BLaER1 treated with 17β-estradiol and CSF1 and Interleukin-3, amounts not matched to agents 10 nM and 100 nM (cell line): ENCODE measurements at regions not wholly inside any gene's neighbourhood (a gene's known extent, or its start where the extent isn't known, plus 50 kb on each side); places are given as distances from the start of the nearest gene placed in this dataset.
A peak's percentile ranks its signal among the peaks of the same experiment; 100 is the strongest.

Experiments
- H3K27ac ChIP-seq, 11 experiments: shearing (Covaris generic); formaldehyde crosslinking; 2 replicates each; pipeline ENCODE4 v1.8.1; 2022
- H3K27me3 ChIP-seq, 11 experiments: shearing (Covaris generic); formaldehyde crosslinking; 2 replicates each; pipeline ENCODE4 v1.8.1; 2022
- H3K36me3 ChIP-seq, 11 experiments: shearing (Covaris generic); formaldehyde crosslinking; 2 replicates each; pipeline ENCODE4 v1.8.1; 2022
- H3K4me1 ChIP-seq, 10 experiments: shearing (Covaris generic); formaldehyde crosslinking; 2 replicates each; pipeline ENCODE4 v1.8.1; 2022
- H3K4me2 ChIP-seq, 11 experiments: shearing (Covaris generic); formaldehyde crosslinking; 2 replicates each; pipeline ENCODE4 v1.8.1; 2022
- H3K4me3 ChIP-seq, 10 experiments: shearing (Covaris generic); formaldehyde crosslinking; 2 replicates each; pipeline ENCODE4 v1.8.1; 2022
- H3K9ac ChIP-seq, 11 experiments: shearing (Covaris generic); formaldehyde crosslinking; 2 replicates each; pipeline ENCODE4 v1.8.1; 2022
- H3K9me3 ChIP-seq, 11 experiments: shearing (Covaris generic); formaldehyde crosslinking; replicated peaks in 1 of 11; 2 replicates each; pipeline ENCODE4 v1.8.1; 2022
- H4K20me1 ChIP-seq, 11 experiments: shearing (Covaris generic); formaldehyde crosslinking; 2 replicates each; pipeline ENCODE4 v1.8.1; 2022
- Cebpa-rat ChIP-seq, 11 experiments: shearing (Covaris generic); IDR thresholded peaks; 2 replicates each; pipeline ENCODE4 v1.8.1; 2022

DNA sequence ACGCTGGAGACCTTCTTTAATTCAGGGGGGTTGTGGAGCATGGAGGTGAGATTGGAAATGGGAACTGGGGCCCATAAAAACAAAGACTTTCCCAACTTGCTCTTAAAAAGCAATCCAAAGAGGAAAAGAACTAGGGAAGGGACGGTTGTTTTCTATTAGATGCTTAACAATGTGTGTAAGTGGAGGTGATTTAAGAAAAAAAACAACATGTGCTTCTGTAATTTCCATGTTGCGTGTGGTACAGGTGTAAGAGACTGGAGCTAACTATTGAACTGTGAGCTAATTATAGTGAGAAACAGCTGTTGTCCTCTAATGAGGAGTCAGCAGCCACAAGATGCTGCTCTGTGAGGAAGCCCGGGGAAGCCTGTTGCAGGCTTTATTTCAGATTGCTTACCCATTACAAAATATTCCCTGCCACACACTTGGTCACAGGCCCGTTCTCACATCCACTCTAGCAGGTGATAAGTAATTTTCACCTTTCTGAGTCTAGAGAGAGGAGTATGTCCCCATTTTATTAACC, 280.6 kb upstream of the PARD3B start:
- H3K36me3 ChIP-seq = no peaks in the 10 kb centered on the region
- peaks cover 0 to 13% (median 8%) of the 10 kb centered on the region in 10 experiments; a peak in 12 of 20 replicates for H3K4me1 ChIP-seq
- H3K9ac ChIP-seq = no peak overlapping the region
- H3K27ac ChIP-seq = no peak overlapping the region
- H3K27me3 ChIP-seq = no peaks in the 10 kb centered on the region
- no peaks in the 10 kb centered on the region for H4K20me1 ChIP-seq
- H3K4me2 ChIP-seq = peak overlapping the region in 7 of 11 experiments; percentile 9 to 54 (median 34); a peak in 12 of 22 replicates
- no peak overlapping the region for H3K4me3 ChIP-seq
- peaks cover 0 to 2% (median 0%) of the 10 kb centered on the region in 11 experiments; a peak in 1 of 22 replicates for H3K9me3 ChIP-seq
- TF ChIP-seq Cebpa-rat (IDR thresholded peaks at IDR 0.05) = no peak

DNA sequence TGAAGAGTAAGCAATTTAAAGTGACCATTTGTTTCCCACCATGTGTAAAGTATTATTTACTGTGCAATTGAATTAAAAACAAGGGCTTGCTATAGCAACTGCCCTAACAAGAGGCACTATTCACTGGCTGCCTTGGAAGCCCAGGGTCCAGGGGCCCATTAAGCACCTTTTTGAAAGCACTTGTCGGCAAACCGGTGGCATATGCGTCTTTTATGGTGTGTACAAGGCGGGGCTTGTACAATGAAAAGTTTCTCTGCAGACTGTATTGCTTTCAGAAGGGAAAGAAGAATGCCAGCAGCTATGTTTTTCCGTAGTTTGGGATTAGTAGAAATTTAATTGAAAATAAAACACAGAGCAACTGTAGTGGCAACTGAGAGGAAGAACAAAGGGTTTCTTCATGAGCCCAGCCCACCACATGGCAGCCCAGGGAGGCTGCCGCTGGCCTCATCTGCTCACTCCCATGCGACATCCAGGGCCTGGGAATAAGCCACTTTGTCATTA, 279.5 kb upstream of the PARD3B start:
- Histone ChIP-seq H3K4me2 (no peak overlapping the region), H3K4me1 (peaks cover 0 to 13% (median 8%) of the 10 kb centered on the region in 10 experiments; a peak in 12 of 20 replicates), H4K20me1 (no peaks in the 10 kb centered on the region), H3K9me3 (peaks cover 0 to 12% (median 4%) of the 10 kb centered on the region in 11 experiments; a peak in 7 of 22 replicates), H3K27ac (no peak overlapping the region), H3K27me3 (no peaks in the 10 kb centered on the region), H3K36me3 (no peaks in the 10 kb centered on the region), H3K9ac (no peak overlapping the region), H3K4me3 (no peak overlapping the region)
- TF ChIP-seq Cebpa-rat (IDR thresholded peaks at IDR 0.05) = no peak

DNA sequence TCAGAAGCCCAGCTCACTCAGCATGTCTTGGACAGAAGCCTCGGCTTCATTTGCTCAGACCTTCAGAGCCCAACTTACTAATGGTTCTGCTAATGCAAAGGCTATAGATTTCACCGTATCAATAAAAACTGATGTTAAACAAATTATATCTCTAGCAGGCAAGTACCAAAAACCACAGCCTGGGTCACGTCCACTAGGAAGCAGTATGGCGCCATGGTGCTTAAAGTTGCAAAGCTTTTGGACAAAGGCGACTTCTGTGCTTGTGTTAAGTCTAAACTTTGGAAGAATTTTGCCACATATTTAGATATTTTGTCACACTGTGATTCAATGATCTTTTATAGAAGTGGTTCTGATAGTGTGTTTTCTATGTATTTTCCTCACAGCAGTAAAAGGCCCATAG, 276.8 kb upstream of the PARD3B start:
- Histone ChIP-seq H3K4me2 (no peak overlapping the region), H3K27ac (no peak overlapping the region), H3K4me3 (no peak overlapping the region), H3K9me3 (peaks cover 0 to 16% (median 8%) of the 10 kb centered on the region in 11 experiments; a peak in 8 of 22 replicates), H3K27me3 (no peaks in the 10 kb centered on the region), H3K9ac (no peak overlapping the region), H4K20me1 (no peaks in the 10 kb centered on the region), H3K4me1 (peaks cover 0 to 13% (median 8%) of the 10 kb centered on the region in 10 experiments; a peak in 14 of 20 replicates), H3K36me3 (no peaks in the 10 kb centered on the region)
- no peak for TF ChIP-seq Cebpa-rat (IDR thresholded peaks at IDR 0.05)

DNA sequence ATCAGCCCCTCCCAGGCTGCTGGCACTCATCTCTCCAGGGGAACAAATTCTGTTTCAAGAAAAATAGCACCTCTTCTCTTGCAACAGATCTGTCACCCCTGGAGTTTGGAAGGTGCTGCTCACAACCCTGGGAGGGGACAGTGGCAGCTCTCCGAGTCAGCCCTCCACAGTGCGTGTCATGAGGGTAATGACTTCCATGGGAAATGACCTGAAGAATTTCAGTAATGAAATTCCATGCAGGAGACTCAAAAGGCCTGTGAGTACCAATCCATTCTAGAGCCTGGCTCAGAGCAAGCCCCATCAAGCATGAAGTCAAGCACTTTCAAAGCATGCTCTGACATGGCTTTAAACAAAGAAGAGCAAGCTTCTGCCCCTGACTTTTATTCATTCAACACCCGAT, 276.3 kb upstream of the PARD3B start:
- no peak overlapping the region for H3K4me2 ChIP-seq
- no peak overlapping the region for H3K27ac ChIP-seq
- peaks cover 0 to 13% (median 8%) of the 10 kb centered on the region in 10 experiments; a peak in 14 of 20 replicates for H3K4me1 ChIP-seq
- H3K27me3 ChIP-seq = no peaks in the 10 kb centered on the region
- no peak for TF ChIP-seq Cebpa-rat (IDR thresholded peaks at IDR 0.05)
- H3K36me3 ChIP-seq = no peaks in the 10 kb centered on the region
- no peak overlapping the region for H3K4me3 ChIP-seq
- H3K9me3 ChIP-seq = peaks cover 0 to 16% (median 8%) of the 10 kb centered on the region in 11 experiments; a peak in 8 of 22 replicates
- H4K20me1 ChIP-seq = no peaks in the 10 kb centered on the region
- H3K9ac ChIP-seq = no peak overlapping the region

DNA sequence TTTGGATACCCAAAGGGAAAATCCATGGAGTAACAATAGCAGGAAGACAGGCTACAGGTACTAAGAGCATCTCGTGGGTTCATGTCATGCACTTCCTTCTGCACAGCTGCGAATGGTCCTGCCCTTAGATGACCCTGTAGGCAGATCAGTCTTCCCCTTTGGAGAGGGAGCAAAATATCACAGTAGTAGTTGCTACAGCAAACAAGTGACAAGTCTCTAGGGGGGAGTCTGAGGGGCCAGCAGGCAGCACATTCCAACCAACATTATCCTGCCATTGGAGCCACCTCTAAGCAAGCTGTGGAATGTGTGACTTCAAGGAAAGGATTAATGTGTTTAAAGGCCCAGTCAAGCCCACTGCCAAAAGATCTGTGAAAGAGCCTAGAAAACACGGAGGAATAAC, 273.2 kb upstream of the PARD3B start:
- peaks cover 0 to 8% (median 0%) of the 10 kb centered on the region in 10 experiments; a peak in 2 of 20 replicates for H3K4me1 ChIP-seq
- H3K36me3 ChIP-seq = no peaks in the 10 kb centered on the region
- no peak overlapping the region for H3K4me3 ChIP-seq
- no peak overlapping the region for H3K9ac ChIP-seq
- H4K20me1 ChIP-seq = no peaks in the 10 kb centered on the region
- TF ChIP-seq Cebpa-rat (IDR thresholded peaks at IDR 0.05) = no peak
- H3K9me3 ChIP-seq = peaks cover 0 to 16% (median 8%) of the 10 kb centered on the region in 11 experiments; a peak in 8 of 22 replicates
- no peaks in the 10 kb centered on the region for H3K27me3 ChIP-seq
- peak overlapping the region in 1 of 11 experiments; percentile 18; a peak in 2 of 22 replicates for H3K4me2 ChIP-seq
- H3K27ac ChIP-seq = no peak overlapping the region

DNA sequence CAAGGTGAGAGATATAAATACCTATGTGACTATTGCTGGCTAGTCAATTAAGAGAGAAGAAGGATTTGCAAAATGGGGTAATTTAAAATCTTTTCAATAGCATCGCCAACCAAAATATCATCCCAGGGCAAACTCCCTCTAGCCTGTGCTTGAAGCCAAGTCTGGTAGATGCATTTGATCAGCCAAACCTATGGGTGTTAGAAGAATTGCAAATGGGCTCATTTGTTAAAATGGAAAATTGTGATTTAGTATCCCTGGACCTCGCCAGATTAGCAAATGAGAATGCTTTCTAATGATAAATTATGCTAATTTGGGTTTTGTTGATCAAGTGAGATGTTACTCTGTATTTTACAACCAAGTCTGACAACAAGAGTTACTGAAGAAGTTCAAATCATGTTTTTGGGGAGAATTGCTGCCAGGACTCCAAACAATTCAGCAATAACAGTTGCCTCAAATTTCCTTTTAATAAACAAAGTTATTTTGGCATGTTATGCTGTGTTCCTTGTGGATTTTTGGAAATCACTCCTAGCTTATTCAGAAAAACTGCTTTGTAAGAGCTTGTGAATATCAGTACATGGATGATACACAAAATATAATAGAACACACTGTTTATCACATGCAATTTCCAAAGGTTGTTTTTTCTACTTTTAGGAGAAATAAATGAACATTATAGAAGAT, 272.5 kb upstream of the PARD3B start:
- Histone ChIP-seq H3K9ac (no peak overlapping the region), H3K4me1 (peaks cover 0 to 8% (median 0%) of the 10 kb centered on the region in 10 experiments; a peak in 3 of 20 replicates), H3K36me3 (no peaks in the 10 kb centered on the region), H4K20me1 (no peaks in the 10 kb centered on the region), H3K4me3 (no peak overlapping the region), H3K4me2 (no peak overlapping the region), H3K27me3 (no peaks in the 10 kb centered on the region), H3K27ac (no peak overlapping the region), H3K9me3 (peaks cover 0 to 16% (median 8%) of the 10 kb centered on the region in 11 experiments; a peak in 8 of 22 replicates)
- no peak for TF ChIP-seq Cebpa-rat (IDR thresholded peaks at IDR 0.05)

DNA sequence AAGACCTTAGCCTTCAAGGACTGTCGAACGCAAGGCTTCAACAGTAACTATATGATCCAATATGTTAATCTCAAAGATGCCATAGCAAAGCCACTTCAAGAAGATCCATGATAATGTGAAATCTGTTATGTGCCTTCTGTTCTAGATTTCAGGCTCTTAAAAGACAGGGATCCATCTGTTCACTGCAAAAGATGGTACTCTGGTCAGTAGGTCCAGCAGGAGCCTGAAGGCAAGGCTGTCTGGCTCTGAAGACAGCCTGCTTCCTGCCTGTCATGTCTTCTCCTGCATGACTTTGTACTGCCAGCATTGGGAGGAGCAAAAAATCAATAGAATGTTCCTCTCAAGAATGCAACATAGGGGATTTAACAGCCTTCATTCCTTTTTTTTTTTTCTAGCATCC, 270.8 kb upstream of the PARD3B start:
- TF ChIP-seq Cebpa-rat (IDR thresholded peaks at IDR 0.05) = no peak
- H3K9me3 ChIP-seq = peaks cover 0 to 16% (median 8%) of the 10 kb centered on the region in 11 experiments; a peak in 8 of 22 replicates
- H3K4me3 ChIP-seq = no peak overlapping the region
- H3K36me3 ChIP-seq = no peaks in the 10 kb centered on the region
- H3K4me2 ChIP-seq = no peak overlapping the region
- no peaks in the 10 kb centered on the region for H4K20me1 ChIP-seq
- H3K9ac ChIP-seq = no peak overlapping the region
- H3K27me3 ChIP-seq = no peaks in the 10 kb centered on the region
- H3K4me1 ChIP-seq = peaks cover 0 to 8% (median 0%) of the 10 kb centered on the region in 10 experiments; a peak in 3 of 20 replicates
- H3K27ac ChIP-seq = no peak overlapping the region

DNA sequence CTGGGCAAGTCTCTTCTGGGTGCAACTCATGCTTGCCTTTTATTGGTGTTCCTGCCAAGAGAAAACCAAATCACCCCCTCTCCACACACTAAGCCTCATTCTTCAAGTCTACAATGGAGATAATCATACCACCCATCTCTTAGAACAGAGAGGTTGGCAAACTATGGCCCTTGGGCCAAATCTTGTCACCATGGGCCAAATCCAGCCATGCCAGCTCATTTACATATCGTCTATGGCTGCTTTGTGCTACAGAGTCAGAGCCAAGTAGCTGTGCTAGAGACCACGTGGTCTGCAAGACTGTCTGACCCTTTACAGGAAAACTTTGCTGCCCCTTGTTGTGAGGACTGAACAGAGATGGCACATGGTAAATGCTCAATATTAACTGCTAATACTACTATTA, 270.3 kb upstream of the PARD3B start:
- Histone ChIP-seq H3K36me3 (no peaks in the 10 kb centered on the region), H3K4me2 (no peak overlapping the region), H3K27ac (no peak overlapping the region), H3K9me3 (peaks cover 0 to 11% (median 8%) of the 10 kb centered on the region in 11 experiments; a peak in 7 of 22 replicates), H3K9ac (no peak overlapping the region), H4K20me1 (no peaks in the 10 kb centered on the region), H3K27me3 (no peaks in the 10 kb centered on the region), H3K4me1 (peaks cover 0 to 8% (median 0%) of the 10 kb centered on the region in 10 experiments; a peak in 3 of 20 replicates), H3K4me3 (no peak overlapping the region)
- TF ChIP-seq Cebpa-rat (IDR thresholded peaks at IDR 0.05) = no peak

DNA sequence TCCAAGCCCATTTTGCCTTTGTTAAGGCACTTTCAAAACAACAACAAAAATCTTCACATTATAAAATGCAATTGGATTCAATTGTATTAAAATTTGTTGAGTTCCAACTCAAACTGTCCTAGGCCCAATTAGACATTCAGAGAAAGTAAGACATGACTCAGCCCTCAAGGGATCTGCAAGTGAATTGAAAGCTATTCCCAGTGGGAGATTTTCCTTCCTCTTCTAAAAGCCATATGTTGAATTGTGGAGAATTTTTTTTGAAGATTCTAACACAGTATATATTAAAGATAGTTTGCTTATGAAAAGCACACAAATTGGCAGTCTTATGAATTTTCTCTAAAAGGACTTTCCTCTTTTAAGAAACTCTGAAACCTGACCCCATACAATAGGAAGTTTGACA, 268.0 kb upstream of the PARD3B start:
- Histone ChIP-seq H3K36me3 (no peaks in the 10 kb centered on the region), H3K4me1 (peaks cover 0 to 2% (median 0%) of the 10 kb centered on the region in 10 experiments; a peak in 3 of 20 replicates), H4K20me1 (no peaks in the 10 kb centered on the region), H3K27me3 (no peaks in the 10 kb centered on the region), H3K9me3 (no peaks in the 10 kb centered on the region), H3K4me3 (no peak overlapping the region), H3K4me2 (no peak overlapping the region), H3K27ac (no peak overlapping the region), H3K9ac (no peak overlapping the region)
- TF ChIP-seq Cebpa-rat (IDR thresholded peaks at IDR 0.05) = no peak
